Calu3 (cell line): ENCODE measurements at regions not wholly inside any gene's neighbourhood (a gene's known extent, or its start where the extent isn't known, plus 50 kb on each side); places are given as distances from the start of the nearest gene placed in this dataset.
"Not testable (repeated sequence)": the region's sequence is repeated elsewhere in the genome, so short reads cannot be mapped to it uniquely, and the experiment has no call there.

Experiments used
- BruUV-seq: library from RNA; stranded (reverse); fragments of 400-500 nt; replicated peaks from 2 replicates; lab custom pipeline; 2021; lab: Mats Ljungman, UMichigan
- CTCF ChIA-PET: fragments of 300-600 bp; sonication (Branson Sonifier 250); formaldehyde crosslinking; loops from one replicate; lab custom pipeline; 2022; ENCODE audit warnings: antibody characterized with exemption; lab: Charles Lee
- DNase-seq: peaks from one replicate; pipeline ENCODE4 v3.0.0; 2022
- H3K27ac Mint-ChIP-seq: one replicate; pipeline ENCODE4 v1.8.0; 2022; ENCODE audit warnings: mixed read lengths; ENCODE audit not compliant: unreplicated experiment
- H3K27me3 Mint-ChIP-seq: one replicate; pipeline ENCODE4 v1.8.0; 2022; ENCODE audit warnings: mixed read lengths; ENCODE audit not compliant: unreplicated experiment
- H3K36me3 Mint-ChIP-seq: one replicate; pipeline ENCODE4 v1.8.0; 2022; ENCODE audit warnings: mild to moderate bottlenecking, moderate library complexity, mixed read lengths; ENCODE audit not compliant: insufficient read depth, unreplicated experiment
- H3K4me1 Mint-ChIP-seq: one replicate; pipeline ENCODE4 v1.8.0; 2022; ENCODE audit warnings: mild to moderate bottlenecking, low read depth, mixed read lengths; ENCODE audit not compliant: unreplicated experiment
- H3K4me3 Mint-ChIP-seq: one replicate; pipeline ENCODE4 v1.8.0; 2022; ENCODE audit warnings: mild to moderate bottlenecking, low read depth, moderate library complexity, mixed read lengths; ENCODE audit not compliant: unreplicated experiment
- H3K9me3 Mint-ChIP-seq: one replicate; pipeline ENCODE4 v1.8.0; 2022; ENCODE audit warnings: low read depth, mixed read lengths; ENCODE audit not compliant: unreplicated experiment
- intact Hi-C: fragments of 100-400 bp; cut with micrococcal nuclease; formaldehyde crosslinking; loops from one replicate; pipeline ENCODE4 v1.10.0; 2022; ENCODE audit not compliant: unreplicated experiment

DNA sequence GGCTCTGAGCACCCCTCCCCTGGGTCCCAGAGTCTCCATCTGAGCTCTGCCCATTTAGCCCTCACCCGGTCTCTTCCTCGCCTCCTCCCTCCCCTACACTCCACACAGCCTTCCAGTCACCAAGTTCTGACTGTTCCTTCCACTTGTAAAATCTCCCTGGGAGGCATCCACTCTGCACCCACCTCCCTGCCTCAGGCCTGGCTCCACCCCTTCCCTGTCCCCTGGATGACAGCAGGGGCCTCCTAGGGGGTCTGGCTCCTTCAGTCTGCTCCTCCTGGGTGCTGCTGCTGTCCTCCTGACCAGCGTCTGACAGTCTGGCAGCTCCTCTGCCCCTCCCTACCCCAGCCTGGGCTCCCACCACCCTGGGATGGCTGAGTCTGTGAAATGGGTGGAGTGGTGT is 77.7 kb upstream of the GOLGA6L4 start:
- H3K27me3 Mint-ChIP-seq: peaks cover 48% of the 10 kb centered on the region
- H3K27ac Mint-ChIP-seq, CTCF ChIA-PET, H3K36me3 Mint-ChIP-seq, DNase-seq, intact Hi-C loops, H3K9me3 Mint-ChIP-seq, H3K4me1 Mint-ChIP-seq, H3K4me3 Mint-ChIP-seq, BruUV-seq: not testable (repeated sequence)

DNA sequence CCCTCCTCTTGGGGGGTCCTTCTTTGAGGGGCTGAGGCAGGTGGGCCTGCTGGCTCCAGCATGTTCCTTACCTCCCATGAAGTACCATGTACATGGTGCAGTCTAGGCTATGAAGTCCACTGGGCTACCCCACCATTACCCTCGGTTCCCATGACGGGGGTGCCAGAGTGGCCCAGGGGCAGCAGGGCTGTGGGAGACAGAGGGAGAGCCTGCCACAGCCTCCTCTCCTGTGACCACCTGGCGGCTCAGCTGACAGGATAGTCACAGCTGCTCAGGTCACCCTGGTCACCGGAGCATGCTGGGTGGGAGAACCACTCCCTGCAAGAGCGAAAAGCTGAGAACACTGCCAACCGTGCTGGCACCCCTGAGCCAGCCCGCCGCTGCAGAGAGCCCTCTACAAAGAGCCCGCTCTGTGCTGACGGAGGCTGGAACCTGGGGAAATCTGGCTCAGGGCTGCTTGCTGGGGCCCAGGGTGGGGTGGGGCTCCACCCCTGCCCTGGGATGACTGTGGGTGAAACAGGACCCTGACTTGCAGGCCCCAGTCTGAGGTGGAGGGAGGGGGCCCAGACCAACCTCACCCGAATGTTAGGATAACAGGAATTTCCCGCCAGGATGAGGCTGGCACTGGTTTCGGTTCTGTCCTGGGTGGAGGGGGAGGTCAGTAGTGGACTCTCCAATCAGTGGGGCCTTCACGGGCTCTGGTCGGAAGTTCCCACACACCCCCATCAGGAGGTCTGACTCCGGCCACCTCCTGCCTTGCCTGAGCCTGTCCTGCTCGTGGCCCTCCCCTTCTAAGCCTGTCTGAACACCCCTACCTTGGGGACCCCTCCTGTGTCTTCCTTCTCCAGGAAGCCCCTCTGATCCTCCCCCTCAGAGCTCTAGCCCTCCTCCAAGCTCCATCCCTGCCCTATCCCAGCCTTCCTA is 76.0 kb upstream of the GOLGA6L4 start:
- H3K27me3 Mint-ChIP-seq: peaks cover 34% of the 10 kb centered on the region
- H3K4me1 Mint-ChIP-seq, DNase-seq, CTCF ChIA-PET, H3K9me3 Mint-ChIP-seq, BruUV-seq, H3K4me3 Mint-ChIP-seq, H3K36me3 Mint-ChIP-seq, intact Hi-C loops, H3K27ac Mint-ChIP-seq: not testable (repeated sequence)

DNA sequence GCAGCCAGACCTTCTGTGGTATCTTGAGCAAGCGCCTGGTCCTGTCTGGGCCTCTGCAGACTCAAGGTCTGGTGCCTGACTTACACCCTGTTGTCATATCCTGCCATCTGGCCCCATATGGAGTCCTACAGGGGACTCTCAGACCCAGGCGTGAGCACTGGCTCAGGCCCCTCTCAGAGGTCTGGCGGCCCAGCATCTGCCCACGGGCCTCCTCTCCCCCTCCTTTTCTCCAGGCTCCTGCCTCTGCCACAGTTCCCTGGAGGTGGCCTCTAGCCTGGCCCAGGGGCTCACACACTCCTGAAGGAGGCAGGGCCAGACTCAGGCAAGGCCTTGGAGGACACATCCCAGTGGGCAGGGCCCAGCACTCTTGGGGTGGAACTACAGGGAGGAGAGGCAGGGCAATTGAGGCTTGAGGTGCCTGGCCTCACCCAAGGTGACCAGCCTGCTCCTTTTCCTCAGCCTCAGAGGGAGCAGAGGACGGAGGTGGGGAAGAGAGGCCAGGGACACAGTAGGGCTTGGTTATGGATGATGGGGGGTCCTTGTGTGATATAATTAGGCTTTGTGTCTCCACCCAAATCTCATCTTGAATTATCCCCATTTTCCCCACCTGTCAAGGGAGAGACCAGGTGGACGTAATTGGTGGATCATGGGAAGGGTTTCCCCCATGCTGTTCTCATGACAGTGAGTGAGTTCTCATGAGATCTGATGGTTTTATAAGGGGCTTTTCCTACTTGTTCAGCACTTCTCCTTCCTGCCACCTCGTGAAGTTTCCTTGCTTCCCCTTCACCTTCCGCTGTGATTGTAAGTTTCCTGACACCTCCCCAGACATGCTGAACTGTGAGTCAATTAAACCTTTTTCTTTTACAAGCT is 70.9 kb upstream of the GOLGA6L4 start:
- intact Hi-C loops, CTCF ChIA-PET, H3K27me3 Mint-ChIP-seq, H3K27ac Mint-ChIP-seq, H3K36me3 Mint-ChIP-seq, H3K4me1 Mint-ChIP-seq, H3K4me3 Mint-ChIP-seq, BruUV-seq, DNase-seq, H3K9me3 Mint-ChIP-seq: not testable (repeated sequence)

DNA sequence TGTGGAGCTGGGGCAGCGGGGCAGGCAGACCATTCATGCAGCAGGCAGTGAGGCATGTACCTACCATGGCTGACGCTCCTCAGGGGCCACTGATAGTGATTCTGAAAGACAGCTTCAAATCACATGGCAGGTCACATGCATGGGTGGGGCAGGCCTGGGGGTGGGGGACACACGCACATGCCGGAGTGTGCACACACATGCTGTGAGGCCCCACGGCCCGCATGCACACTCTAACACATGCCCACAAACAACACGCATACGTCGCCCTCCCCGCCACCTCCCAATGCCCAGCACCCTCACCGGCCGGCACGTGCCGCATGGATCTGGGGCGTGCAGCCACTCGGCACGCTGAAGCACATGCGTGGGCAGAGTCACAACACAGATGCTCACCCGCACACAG is 65.5 kb upstream of the GOLGA6L4 start:
- intact Hi-C loops, BruUV-seq, H3K4me1 Mint-ChIP-seq, H3K4me3 Mint-ChIP-seq, H3K36me3 Mint-ChIP-seq, DNase-seq, H3K27ac Mint-ChIP-seq, CTCF ChIA-PET, H3K9me3 Mint-ChIP-seq, H3K27me3 Mint-ChIP-seq: not testable (repeated sequence)

DNA sequence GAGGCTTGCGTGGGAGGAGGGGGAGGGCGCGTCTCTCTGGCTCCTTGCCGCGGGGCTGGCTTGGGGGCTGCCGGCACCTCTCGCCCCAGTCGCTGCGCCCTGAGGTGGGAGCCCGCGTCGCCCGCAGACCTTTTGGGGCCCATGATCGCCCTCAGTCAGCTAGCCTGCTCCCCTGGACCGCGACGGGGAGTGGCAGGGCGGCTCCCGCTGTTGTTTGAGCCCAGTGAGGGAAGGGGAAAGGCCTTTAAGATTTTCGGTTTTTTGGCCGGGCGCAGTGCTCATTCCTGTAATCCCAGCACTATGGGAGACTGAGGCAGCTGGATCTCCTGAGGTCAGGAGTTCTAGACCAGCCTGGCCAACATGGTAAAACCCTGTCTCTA is 62.4 kb upstream of the GOLGA6L4 start:
- H3K4me1 Mint-ChIP-seq, H3K27ac Mint-ChIP-seq, intact Hi-C loops, CTCF ChIA-PET, BruUV-seq, H3K36me3 Mint-ChIP-seq, H3K4me3 Mint-ChIP-seq, H3K9me3 Mint-ChIP-seq, H3K27me3 Mint-ChIP-seq: not testable (repeated sequence)
- peak; percentile 16 for DNase-seq
